Breast epithelium (tissue), 3 donors: ENCODE measurements at regions not wholly inside any gene's neighbourhood (a gene's known extent, or its start where the extent isn't known, plus 50 kb on each side); places are given as distances from the start of the nearest gene placed in this dataset.

Experiments used
- CTCF ChIP-seq, 3 donors: fragments of 450-650 bp; IDR thresholded peaks; one replicate each; pipeline ENCODE4 v1.5.1; 2016 to 2017; ENCODE audit warnings: antibody characterized with exemption in 3 of 3, mild to moderate bottlenecking in 3 of 3, moderate library complexity in 3 of 3
- POLR2A ChIP-seq: fragments of 450-650 bp; IDR thresholded peaks from one replicate; pipeline ENCODE4 v1.6.1; 2016; ENCODE audit warnings: antibody characterized with exemption, mild to moderate bottlenecking, moderate library complexity
- POLR2AphosphoS5 ChIP-seq, 3 donors: sonication (generic); formaldehyde crosslinking; IDR thresholded peaks; one replicate each; pipeline ENCODE4 v1.6.1; 2017; ENCODE audit warnings: antibody characterized with exemption in 3 of 3

GRCh38 chr11:135035282-135035681 is 623.2 kb upstream of the B3GAT1 start:
- TF ChIP-seq POLR2A (no peak), CTCF (IDR thresholded peaks at IDR 0.05) (no peak), POLR2AphosphoS5 (IDR thresholded peaks at IDR 0.05) (no peak)
